Stimulated activated naive B cell treated with anti-CD40 and anti-IgM and Interleukin-4, amounts not matched to agents 10 μg/mL and 1 μg/mL and 100 μg/mL, for 72 hours (primary cell): ENCODE measurements at regions not wholly inside any gene's neighbourhood (a gene's known extent, or its start where the extent isn't known, plus 50 kb on each side); places are given as distances from the start of the nearest gene placed in this dataset.

Source experiments
- ATAC-seq, 2 donors: fragments of 150-1000 bp; cut with Tn5 transposase; replicated peaks; 2 replicates each; pipeline ENCODE4 v1.10.0; 2021; ENCODE audit warnings: moderate library complexity in 1 of 2
- DNase-seq: peaks from one replicate; pipeline ENCODE4 v3.0.0; 2021
- H3K27ac Mint-ChIP-seq: one replicate; pipeline ENCODE4 v1.8.0; 2022; ENCODE audit warnings: mild to moderate bottlenecking, mixed read lengths
- H3K27me3 Mint-ChIP-seq, 2 donors: one replicate each; pipeline ENCODE4 v1.8.0; 2022; ENCODE audit warnings: mixed read lengths in 2 of 2
- H3K36me3 Mint-ChIP-seq, 2 donors: one replicate each; pipeline ENCODE4 v1.8.0; 2022; ENCODE audit warnings: mixed read lengths in 2 of 2, mild to moderate bottlenecking in 1 of 2
- H3K4me1 Mint-ChIP-seq, 2 donors: one replicate each; pipeline ENCODE4 v1.8.0; 2022; ENCODE audit warnings: mixed read lengths in 2 of 2, mild to moderate bottlenecking in 1 of 2
- H3K4me3 Mint-ChIP-seq, 2 donors: one replicate each; pipeline ENCODE4 v1.8.0; 2022; ENCODE audit warnings: mild to moderate bottlenecking in 2 of 2, mixed read lengths in 2 of 2, moderate library complexity in 1 of 2
- H3K9me3 Mint-ChIP-seq, 2 donors: one replicate each; pipeline ENCODE4 v1.8.0; 2022; ENCODE audit warnings: mixed read lengths in 2 of 2, mild to moderate bottlenecking in 1 of 2

DNA sequence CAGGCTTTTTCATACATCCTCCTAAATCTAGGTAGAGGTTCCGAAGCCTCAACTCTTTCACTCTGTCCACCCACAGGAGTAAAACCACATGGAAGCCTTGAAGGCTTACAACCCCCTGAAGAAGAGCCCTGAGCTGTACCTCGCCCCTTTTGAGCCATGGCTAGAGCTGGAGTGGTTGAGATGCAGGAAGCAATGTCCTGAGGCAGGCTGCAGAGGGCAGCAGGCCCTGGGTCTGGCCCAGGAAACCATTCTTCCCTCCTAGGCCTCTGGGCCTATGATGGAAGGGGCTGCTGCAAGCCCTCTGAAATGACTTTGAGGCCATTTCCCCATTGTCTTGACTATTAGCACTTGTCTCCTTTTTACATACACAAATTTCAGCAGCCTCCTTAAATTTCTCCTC lies 1503.0 kb downstream of the KCNT2 start:
- ATAC-seq: peak in 1 of 2 donors; percentile 38

DNA sequence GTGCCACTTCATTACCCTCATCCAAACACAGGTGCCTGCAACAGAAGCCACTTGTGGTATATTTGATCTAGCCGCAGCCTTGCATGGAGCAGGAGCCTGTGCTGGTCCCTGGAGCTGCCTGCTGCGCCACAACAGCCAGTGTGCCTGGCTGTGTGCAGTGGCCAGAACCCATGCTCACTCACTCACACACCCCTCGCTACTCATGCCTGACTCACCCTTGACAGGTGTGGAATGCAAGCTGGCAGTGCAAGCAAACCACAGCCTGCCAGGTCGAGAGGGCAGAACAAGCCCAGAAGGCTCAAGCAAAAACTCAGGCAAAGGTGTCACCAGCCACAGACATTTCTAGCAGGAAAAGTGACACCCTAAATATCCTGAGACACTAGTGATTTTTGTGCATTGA lies 1510.9 kb downstream of the KCNT2 start:
- Mint-ChIP-seq H3K4me3 (no peak overlapping the region), H3K27ac (no peak overlapping the region), H3K4me1 (peaks cover 0 to 3% of the 10 kb centered on the region in 2 donors), H3K27me3 (no peaks in the 10 kb centered on the region), H3K9me3 (no peaks in the 10 kb centered on the region), H3K36me3 (no peaks in the 10 kb centered on the region)
- no peak for ATAC-seq
- no peak for DNase-seq

More for the DNA sequence above, 1503.0 kb downstream of the KCNT2 start:
- no peak overlapping the region for H3K27ac Mint-ChIP-seq
- H3K4me1 Mint-ChIP-seq: peaks cover 2 to 6% of the 10 kb centered on the region in 2 donors
- H3K4me3 Mint-ChIP-seq: no peak overlapping the region
- H3K27me3 Mint-ChIP-seq: no peaks in the 10 kb centered on the region
- H3K36me3 Mint-ChIP-seq: peaks cover 0 to 4% of the 10 kb centered on the region in 2 donors
- peaks cover 18 to 19% of the 10 kb centered on the region in 2 donors for H3K9me3 Mint-ChIP-seq
- no peak for DNase-seq

DNA sequence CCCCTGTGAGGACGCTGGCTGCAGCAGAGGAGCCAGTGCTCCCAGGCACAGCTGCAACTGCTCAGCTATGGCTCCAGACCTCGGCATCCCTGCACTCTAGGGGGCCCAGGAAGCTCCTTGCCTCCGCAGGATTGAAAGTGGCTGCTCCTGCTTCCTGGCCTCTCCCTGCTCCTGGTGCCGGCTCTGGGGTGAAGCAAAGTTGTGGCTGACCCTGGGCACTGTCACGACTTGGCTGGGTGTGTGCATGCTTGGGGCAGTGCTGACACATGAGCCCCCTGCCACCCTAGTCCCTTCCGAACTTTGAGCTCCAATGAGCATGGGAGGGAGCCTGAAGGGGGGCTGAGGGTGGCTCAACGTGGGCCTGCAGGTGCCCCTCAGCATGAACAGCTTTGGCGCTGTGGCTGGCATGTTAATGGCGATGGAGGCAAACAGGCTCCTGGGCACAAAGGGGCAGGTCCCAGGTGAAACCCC lies 1512.2 kb downstream of the KCNT2 start:
- Mint-ChIP-seq H3K4me3 (no peak overlapping the region), H3K36me3 (no peaks in the 10 kb centered on the region), H3K27me3 (no peaks in the 10 kb centered on the region), H3K27ac (no peak overlapping the region), H3K4me1 (peaks cover 0 to 3% of the 10 kb centered on the region in 2 donors), H3K9me3 (no peaks in the 10 kb centered on the region)
- ATAC-seq (no peak), DNase-seq (no peak)

DNA sequence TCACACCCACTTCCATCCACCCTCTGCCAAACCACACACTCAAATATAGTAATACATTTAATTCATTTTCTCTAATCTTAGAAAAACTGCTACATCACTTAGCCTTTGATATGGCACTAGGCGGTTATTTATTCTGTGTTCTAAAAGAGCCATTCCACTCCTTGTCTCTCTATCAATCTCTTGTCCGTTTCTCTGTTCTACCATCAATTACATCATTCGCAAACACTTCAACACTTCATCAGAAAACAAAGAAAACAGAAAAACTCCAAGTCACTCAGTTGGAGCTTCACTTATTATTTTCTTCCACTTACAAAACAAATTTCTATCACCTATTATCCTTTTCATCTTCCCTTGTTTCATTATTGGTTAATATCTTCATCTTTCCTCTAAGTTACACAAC lies 1523.0 kb downstream of the KCNT2 start:
- no peak overlapping the region for H3K4me3 Mint-ChIP-seq
- H3K27me3 Mint-ChIP-seq: no peaks in the 10 kb centered on the region
- no peak for DNase-seq
- peaks cover 0 to 6% of the 10 kb centered on the region in 2 donors for H3K4me1 Mint-ChIP-seq
- H3K9me3 Mint-ChIP-seq: no peaks in the 10 kb centered on the region
- H3K36me3 Mint-ChIP-seq: no peaks in the 10 kb centered on the region
- ATAC-seq: no peak
- no peak overlapping the region for H3K27ac Mint-ChIP-seq

DNA sequence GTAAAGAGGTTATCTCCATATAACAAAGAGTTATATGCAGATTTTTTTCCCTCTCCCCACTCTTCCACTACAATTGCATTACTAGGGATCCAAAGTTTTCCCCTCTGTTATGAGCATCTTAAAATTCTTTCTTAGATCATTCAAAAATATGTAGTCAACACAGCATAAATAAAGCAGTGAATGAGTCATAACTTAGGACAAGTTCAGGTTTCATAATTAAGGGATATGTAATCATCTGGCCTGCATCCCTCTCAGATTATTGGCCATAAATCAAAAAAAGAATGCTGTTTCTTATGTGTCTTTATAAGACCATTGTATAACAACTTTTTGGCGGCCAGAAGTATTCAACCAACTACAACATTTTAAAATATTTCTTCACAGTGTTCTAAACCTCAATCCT lies 1526.1 kb downstream of the KCNT2 start:
- no peak overlapping the region for H3K4me3 Mint-ChIP-seq
- DNase-seq (no peak), ATAC-seq (no peak)
- H3K9me3 Mint-ChIP-seq: no peaks in the 10 kb centered on the region
- H3K4me1 Mint-ChIP-seq: peaks cover 0 to 6% of the 10 kb centered on the region in 2 donors
- no peaks in the 10 kb centered on the region for H3K36me3 Mint-ChIP-seq
- no peaks in the 10 kb centered on the region for H3K27me3 Mint-ChIP-seq
- no peak overlapping the region for H3K27ac Mint-ChIP-seq

DNA sequence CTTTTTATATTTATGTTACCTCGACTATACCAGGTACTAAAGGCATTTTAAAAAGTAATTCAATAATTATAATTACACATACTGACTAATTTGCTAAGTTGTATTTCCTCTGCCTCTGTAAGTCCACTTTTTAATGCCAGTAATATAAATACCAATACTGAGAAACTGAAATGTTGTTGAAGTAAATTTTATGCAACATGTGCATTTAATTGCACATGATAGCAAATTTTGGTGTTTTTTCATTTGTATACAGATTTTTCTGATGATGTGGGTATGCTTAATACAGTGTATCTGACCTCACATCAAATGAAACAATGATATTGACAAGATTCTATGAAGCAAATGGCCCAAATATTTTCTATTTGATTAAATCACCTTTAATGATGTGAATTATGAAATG lies 1531.6 kb downstream of the KCNT2 start:
- H3K27ac Mint-ChIP-seq: no peak overlapping the region
- no peaks in the 10 kb centered on the region for H3K36me3 Mint-ChIP-seq
- ATAC-seq (no peak), DNase-seq (no peak)
- no peaks in the 10 kb centered on the region for H3K9me3 Mint-ChIP-seq
- no peaks in the 10 kb centered on the region for H3K27me3 Mint-ChIP-seq
- no peak overlapping the region for H3K4me3 Mint-ChIP-seq
- peaks cover 1 to 5% of the 10 kb centered on the region in 2 donors for H3K4me1 Mint-ChIP-seq

DNA sequence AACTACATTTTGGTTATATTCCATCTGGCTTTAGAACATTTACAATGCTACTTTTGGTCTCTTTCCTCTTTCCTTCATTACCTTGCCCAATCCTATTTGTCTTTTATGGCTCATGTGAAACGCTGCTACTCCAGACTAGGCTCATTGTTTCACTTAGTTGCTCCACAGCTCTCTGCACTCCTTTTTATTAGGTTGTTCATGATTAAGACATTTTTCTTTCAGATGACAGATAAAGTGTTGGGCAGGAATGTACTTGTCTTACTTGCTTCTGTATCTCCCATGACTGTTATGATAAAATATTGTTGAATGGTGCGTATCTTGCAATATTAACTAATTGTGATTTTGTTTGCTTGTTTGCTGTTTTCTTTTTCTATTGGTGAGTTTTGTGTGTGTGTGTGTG lies 1532.3 kb downstream of the KCNT2 start:
- H3K9me3 Mint-ChIP-seq: no peaks in the 10 kb centered on the region
- H3K36me3 Mint-ChIP-seq: no peaks in the 10 kb centered on the region
- H3K4me3 Mint-ChIP-seq: no peak overlapping the region
- H3K27me3 Mint-ChIP-seq: no peaks in the 10 kb centered on the region
- ATAC-seq (no peak), DNase-seq (no peak)
- peaks cover 0 to 6% of the 10 kb centered on the region in 2 donors for H3K4me1 Mint-ChIP-seq
- no peak overlapping the region for H3K27ac Mint-ChIP-seq

DNA sequence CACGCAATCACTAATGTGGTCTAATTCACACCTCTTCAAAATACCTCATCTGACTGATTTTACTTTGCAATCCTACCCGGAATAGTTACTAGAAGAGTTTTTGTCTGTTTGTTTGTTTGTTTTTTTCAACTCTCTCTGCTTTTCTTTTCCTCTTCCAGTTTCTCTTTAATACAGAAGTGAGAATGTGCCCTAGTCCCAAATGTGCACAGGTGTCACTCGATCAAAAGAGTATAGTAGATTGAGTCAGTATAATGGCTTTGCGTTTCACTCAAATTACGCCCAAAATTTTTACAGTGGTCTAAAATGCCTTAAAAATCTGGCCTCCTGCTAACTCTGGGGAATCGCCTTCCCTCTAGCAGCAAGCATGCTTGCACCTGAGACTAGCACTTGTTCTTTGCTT lies 1536.8 kb downstream of the KCNT2 start:
- Mint-ChIP-seq H3K36me3 (no peaks in the 10 kb centered on the region), H3K4me1 (peaks cover 0 to 6% of the 10 kb centered on the region in 2 donors), H3K4me3 (no peak overlapping the region), H3K9me3 (no peaks in the 10 kb centered on the region), H3K27me3 (no peaks in the 10 kb centered on the region), H3K27ac (no peak overlapping the region)
- DNase-seq (no peak), ATAC-seq (no peak)

DNA sequence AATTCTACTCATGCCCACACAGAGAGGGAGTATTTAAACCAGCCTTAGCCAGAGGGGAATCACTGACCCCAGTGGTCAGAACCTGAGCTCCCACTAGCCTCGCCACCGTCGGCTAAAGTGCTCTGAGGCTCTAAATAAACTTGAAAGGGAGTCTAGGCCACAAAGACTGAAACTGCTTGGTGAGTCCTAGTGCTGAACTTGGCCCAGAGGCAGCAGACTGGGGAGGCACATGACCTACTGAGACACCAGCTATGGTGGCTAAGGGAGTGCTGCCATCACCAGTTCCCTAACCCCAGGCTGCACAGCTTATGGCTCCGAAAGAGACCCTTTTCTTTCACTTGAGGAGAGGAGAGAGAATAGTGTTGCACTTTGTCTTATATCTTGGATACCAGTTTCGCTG lies 1542.8 kb downstream of the KCNT2 start:
- no peak overlapping the region for H3K4me3 Mint-ChIP-seq
- no peak overlapping the region for H3K27ac Mint-ChIP-seq
- DNase-seq: no peak

DNA sequence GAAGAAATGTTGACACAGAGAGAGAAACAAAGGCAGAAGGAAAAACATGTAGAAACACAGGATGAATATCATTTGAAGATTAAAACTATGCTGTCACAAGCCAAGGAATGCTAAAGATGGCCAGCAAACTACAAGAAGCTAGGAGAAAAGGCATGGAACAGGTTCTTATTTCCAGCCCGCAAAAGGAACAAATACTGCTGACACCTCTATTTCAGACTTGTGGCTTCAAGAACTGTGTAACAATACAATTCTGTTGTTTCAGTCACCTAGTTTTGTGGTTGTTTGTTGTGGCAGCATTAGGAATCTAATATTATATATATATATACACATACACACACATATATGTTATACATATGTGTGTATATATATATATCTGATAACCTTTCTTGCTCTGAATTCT lies 1543.9 kb downstream of the KCNT2 start:
- no peaks in the 10 kb centered on the region for H3K9me3 Mint-ChIP-seq
- H3K36me3 Mint-ChIP-seq: no peaks in the 10 kb centered on the region
- DNase-seq (no peak), ATAC-seq (no peak)
- no peaks in the 10 kb centered on the region for H3K27me3 Mint-ChIP-seq
- H3K4me1 Mint-ChIP-seq: no peaks in the 10 kb centered on the region
- no peak overlapping the region for H3K27ac Mint-ChIP-seq
- H3K4me3 Mint-ChIP-seq: no peak overlapping the region

More for the DNA sequence above, 1542.8 kb downstream of the KCNT2 start:
- no peaks in the 10 kb centered on the region for H3K27me3 Mint-ChIP-seq
- ATAC-seq: no peak
- H3K4me1 Mint-ChIP-seq: no peaks in the 10 kb centered on the region
- H3K36me3 Mint-ChIP-seq: no peaks in the 10 kb centered on the region
- no peaks in the 10 kb centered on the region for H3K9me3 Mint-ChIP-seq

DNA sequence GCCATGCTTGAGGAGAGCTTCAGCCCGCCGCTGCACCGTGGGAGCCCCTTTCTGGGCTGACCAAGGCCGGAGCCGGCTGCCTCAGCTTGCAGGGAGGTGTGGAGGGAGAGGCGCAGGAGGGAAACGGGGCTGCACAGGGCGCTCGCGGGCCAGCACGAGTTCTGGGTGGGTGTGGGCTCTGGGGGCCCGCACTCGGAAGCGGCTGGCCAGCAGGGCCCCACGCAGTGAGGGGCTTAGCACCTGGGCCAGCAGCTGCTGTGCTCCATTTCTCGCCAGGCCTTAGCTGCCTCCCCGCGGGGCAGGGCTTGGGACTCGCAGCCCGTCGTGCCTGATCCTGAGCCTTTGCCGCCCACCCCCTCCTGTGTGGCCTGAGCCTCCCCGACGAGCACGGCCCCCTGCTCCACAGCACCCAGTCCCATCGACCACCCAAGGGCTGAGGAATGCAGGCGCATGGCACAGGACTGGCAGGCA lies 1554.0 kb downstream of the KCNT2 start:
- DNase-seq: no peak
- H3K9me3 Mint-ChIP-seq: peaks cover 0 to 4% of the 10 kb centered on the region in 2 donors
- no peaks in the 10 kb centered on the region for H3K27me3 Mint-ChIP-seq
- H3K4me3 Mint-ChIP-seq: no peak overlapping the region
- H3K36me3 Mint-ChIP-seq: no peaks in the 10 kb centered on the region
- H3K4me1 Mint-ChIP-seq: peaks cover 0 to 5% of the 10 kb centered on the region in 2 donors
- ATAC-seq: no peak
- H3K27ac Mint-ChIP-seq: no peak overlapping the region

DNA sequence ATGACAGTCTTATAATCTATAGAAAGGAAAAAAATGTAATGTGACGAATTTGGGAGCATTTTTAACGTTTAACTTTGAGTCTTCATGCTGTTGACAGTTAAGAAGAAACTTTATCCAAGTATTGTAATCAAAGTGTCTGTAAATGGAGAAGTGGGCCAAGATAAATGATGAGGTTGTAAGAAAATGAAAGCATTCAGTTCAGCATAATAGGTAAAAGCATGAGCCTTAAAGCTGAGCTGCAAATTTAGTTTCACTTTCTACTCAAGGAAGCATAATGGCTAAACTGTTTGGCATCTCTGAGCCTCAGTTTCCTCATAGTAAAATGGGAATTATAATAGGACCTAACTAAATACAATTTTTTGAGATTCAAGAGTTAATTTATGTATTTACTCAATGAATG lies 1554.8 kb downstream of the KCNT2 start:
- DNase-seq: no peak
- no peaks in the 10 kb centered on the region for H3K27me3 Mint-ChIP-seq
- H3K36me3 Mint-ChIP-seq: no peaks in the 10 kb centered on the region
- peaks cover 0 to 4% of the 10 kb centered on the region in 2 donors for H3K9me3 Mint-ChIP-seq
- peaks cover 0 to 5% of the 10 kb centered on the region in 2 donors for H3K4me1 Mint-ChIP-seq
- no peak overlapping the region for H3K27ac Mint-ChIP-seq
- ATAC-seq: no peak
- H3K4me3 Mint-ChIP-seq: no peak overlapping the region

DNA sequence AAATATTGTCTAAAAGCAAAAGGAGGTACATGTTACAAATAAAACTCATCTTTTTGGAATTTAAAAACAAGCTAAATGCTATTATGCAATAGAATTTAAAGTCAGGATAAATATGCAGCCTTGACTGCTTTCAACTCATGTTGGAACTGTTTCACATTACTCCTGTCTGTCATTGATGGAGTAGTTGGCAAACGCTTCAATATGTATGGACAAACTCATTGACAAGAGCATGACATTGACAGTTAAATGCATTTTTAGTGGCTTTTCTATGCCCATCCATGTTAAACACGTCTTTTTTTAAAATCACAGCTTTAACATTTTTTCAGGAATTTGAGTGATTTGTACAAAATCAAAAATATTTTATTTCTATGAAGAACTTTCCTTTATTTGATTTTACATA lies 1560.5 kb downstream of the KCNT2 start:
- no peak for ATAC-seq
- H3K36me3 Mint-ChIP-seq: no peaks in the 10 kb centered on the region
- H3K27me3 Mint-ChIP-seq: no peaks in the 10 kb centered on the region

DNA sequence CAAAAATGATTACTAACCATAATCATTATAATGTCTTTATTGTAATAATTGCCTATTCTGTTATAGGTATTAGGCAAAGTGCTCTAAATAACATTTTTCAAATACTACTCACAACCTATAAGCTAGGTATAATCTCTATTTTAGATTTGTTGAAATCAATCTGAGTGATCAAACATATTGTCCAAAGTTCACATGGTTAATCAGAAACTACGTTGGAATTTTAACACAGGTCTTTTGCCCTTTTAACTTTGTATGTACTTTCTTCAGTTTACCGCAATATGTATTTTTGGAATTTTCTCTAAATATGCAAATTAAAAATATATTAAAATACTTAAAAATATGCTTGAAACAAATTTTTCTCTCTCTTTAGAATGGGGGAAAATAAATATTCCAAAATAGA lies 1563.2 kb downstream of the KCNT2 start:
- peaks cover 0 to 4% of the 10 kb centered on the region in 2 donors for H3K4me1 Mint-ChIP-seq
- DNase-seq: no peak
- H3K27ac Mint-ChIP-seq: no peak overlapping the region
- no peaks in the 10 kb centered on the region for H3K27me3 Mint-ChIP-seq
- no peak overlapping the region for H3K4me3 Mint-ChIP-seq
- no peak for ATAC-seq
- peaks cover 2 to 3% of the 10 kb centered on the region in 2 donors for H3K9me3 Mint-ChIP-seq
- H3K36me3 Mint-ChIP-seq: no peaks in the 10 kb centered on the region

More for the DNA sequence above, 1560.5 kb downstream of the KCNT2 start:
- Mint-ChIP-seq H3K4me1 (no peaks in the 10 kb centered on the region), H3K27ac (no peak overlapping the region), H3K9me3 (peaks cover 2 to 3% of the 10 kb centered on the region in 2 donors), H3K4me3 (no peak overlapping the region)
- DNase-seq: no peak

DNA sequence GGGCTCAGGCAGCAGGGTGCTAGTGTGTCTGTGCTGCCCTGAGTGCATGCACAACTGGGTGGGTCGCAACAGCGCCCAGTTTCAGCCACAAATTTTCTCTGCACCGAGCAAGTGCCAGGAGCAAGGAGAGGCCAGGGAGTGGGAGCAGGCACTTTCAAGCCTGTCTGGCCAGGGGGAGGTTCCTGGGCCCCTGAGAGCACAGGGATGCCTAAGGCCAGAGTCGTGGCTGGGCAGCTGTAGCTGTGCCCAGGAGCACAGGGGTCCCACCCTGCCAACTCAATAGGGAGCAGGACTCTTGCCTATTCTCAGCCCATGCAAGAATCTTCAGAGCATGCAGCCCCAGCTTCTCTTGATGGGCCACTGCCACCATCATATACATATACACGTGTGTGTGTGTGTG lies 1577.4 kb downstream of the KCNT2 start:
- ATAC-seq: no peak
- no peak overlapping the region for H3K4me3 Mint-ChIP-seq
- H3K36me3 Mint-ChIP-seq: no peaks in the 10 kb centered on the region
- no peak overlapping the region for H3K27ac Mint-ChIP-seq
- DNase-seq: no peak
- no peaks in the 10 kb centered on the region for H3K27me3 Mint-ChIP-seq
- H3K9me3 Mint-ChIP-seq: peaks cover 3 to 14% of the 10 kb centered on the region in 2 donors
- peaks cover 0 to 2% of the 10 kb centered on the region in 2 donors for H3K4me1 Mint-ChIP-seq

DNA sequence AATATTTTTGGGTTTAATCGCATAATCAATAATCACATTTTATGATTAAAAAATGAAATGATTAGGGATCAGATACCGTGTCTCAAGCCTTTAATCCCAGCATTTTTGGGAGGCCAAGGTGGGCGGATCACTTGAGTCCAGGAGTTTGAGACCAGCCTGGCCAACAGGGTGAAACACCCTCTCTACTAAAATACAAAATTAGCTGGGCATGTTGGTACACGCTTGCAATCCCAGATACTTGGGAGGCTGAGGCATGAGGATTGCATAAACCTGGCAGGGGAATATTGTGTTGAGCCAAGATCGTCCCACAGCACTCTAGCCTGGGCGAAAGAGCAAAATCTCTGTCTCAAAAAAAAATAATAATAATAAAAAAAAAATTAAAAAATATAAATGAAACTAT lies 1581.4 kb downstream of the KCNT2 start:
- Mint-ChIP-seq H3K9me3 (peaks cover 3 to 10% of the 10 kb centered on the region in 2 donors), H3K4me1 (no peaks in the 10 kb centered on the region), H3K27me3 (no peaks in the 10 kb centered on the region), H3K27ac (no peak overlapping the region), H3K36me3 (no peaks in the 10 kb centered on the region), H3K4me3 (no peak overlapping the region)
- DNase-seq: no peak
- ATAC-seq: no peak
